Brain microvascular endothelial cell (primary cell): ENCODE measurements at regions not wholly inside any gene's neighbourhood (a gene's known extent, or its start where the extent isn't known, plus 50 kb on each side); places are given as distances from the start of the nearest gene placed in this dataset.
"Not testable (repeated sequence)": the region's sequence is repeated elsewhere in the genome, so short reads cannot be mapped to it uniquely, and the experiment has no call there.

Experiments used
- DNase-seq: peaks from one replicate; pipeline ENCODE4 v3.0.0-alpha.2; 2020
- H3K27ac ChIP-seq: fragments of 250-450 bp; sonication (Bioruptor Pico); 2 replicates; pipeline ENCODE4 v1.5.1; 2020; ENCODE audit warnings: mild to moderate bottlenecking, moderate library complexity
- H3K27me3 ChIP-seq: fragments of 250-450 bp; sonication (Bioruptor Pico); replicated peaks from 2 replicates; pipeline ENCODE4 v1.5.1; 2020; ENCODE audit warnings: mild to moderate bottlenecking
- H3K36me3 ChIP-seq: fragments of 250-450 bp; sonication (Bioruptor Pico); replicated peaks from 2 replicates; pipeline ENCODE4 v1.5.1; 2020; ENCODE audit warnings: mild to moderate bottlenecking
- H3K4me3 ChIP-seq: 2 replicates; pipeline ENCODE4 v1.5.1; 2011; ENCODE audit warnings: low read depth, mild to moderate bottlenecking, control low read depth, low read length, moderate library complexity
- CTCF ChIP-seq: IDR thresholded peaks from 2 replicates; pipeline ENCODE4 v1.5.1; 2011; ENCODE audit warnings: low read depth, mild to moderate bottlenecking, moderate library complexity, low read length, control low read depth, inconsistent platforms; ENCODE audit errors: missing control alignments
- in situ Hi-C: cut with HindIII; loops from 2 replicates; pipeline ENCODE4 v1.10.0; 2017; ENCODE audit warnings: low sequenced_read_pairs, low pct_ligation_motif_present

GRCh38 chr5:125976421-125977000 is 446.7 kb upstream of the GRAMD2B start:
- TF ChIP-seq CTCF: no peak
- H3K27ac ChIP-seq: no peak overlapping the region
- H3K27me3 ChIP-seq: no peaks in the 10 kb centered on the region
- no peaks in the 10 kb centered on the region for H3K36me3 ChIP-seq
- H3K4me3 ChIP-seq: no peak overlapping the region
- DNase-seq: no peak
- in situ Hi-C loops: no loop called here

- no peaks in the 10 kb centered on the region for H3K36me3 ChIP-seq
- no peak for DNase-seq
- in situ Hi-C loops: no loop called here
Observed at GRCh38 chr5:125978015-125978414, 445.2 kb upstream of the GRAMD2B start.

GRCh38 chr5:125979636-125980035 is 443.6 kb upstream of the GRAMD2B start:
- Histone ChIP-seq H3K4me3 (no peak overlapping the region), H3K27ac (no peak overlapping the region), H3K27me3 (no peaks in the 10 kb centered on the region), H3K36me3 (no peaks in the 10 kb centered on the region)
- no peak for TF ChIP-seq CTCF
- no peak for DNase-seq
- in situ Hi-C loops: no loop called here

More at GRCh38 chr5:125978015-125978414, 445.2 kb upstream of the GRAMD2B start:
- Histone ChIP-seq H3K27ac (no peak overlapping the region), H3K4me3 (no peak overlapping the region), H3K27me3 (no peaks in the 10 kb centered on the region)
- no peak for TF ChIP-seq CTCF

GRCh38 chr5:125981016-125981415 is 442.2 kb upstream of the GRAMD2B start:
- no peak for TF ChIP-seq CTCF
- in situ Hi-C loops: no loop called here

GRCh38 chr5:125987677-125988255 is 435.4 kb upstream of the GRAMD2B start:
- no peak overlapping the region for H3K4me3 ChIP-seq
- peak; percentile 4 for TF ChIP-seq CTCF
- DNase-seq: no peak

More at GRCh38 chr5:125981016-125981415, 442.2 kb upstream of the GRAMD2B start:
- no peak overlapping the region for H3K27ac ChIP-seq
- no peak overlapping the region for H3K4me3 ChIP-seq
- no peaks in the 10 kb centered on the region for H3K27me3 ChIP-seq
- no peaks in the 10 kb centered on the region for H3K36me3 ChIP-seq
- DNase-seq: no peak

GRCh38 chr5:125992050-125992449 is 431.2 kb upstream of the GRAMD2B start:
- Histone ChIP-seq H3K27me3 (no peaks in the 10 kb centered on the region), H3K27ac (no peak overlapping the region), H3K4me3 (no peak overlapping the region), H3K36me3 (no peaks in the 10 kb centered on the region)
- TF ChIP-seq CTCF: no peak
- DNase-seq: no peak
- in situ Hi-C loops: no loop called here

More at GRCh38 chr5:125987677-125988255, 435.4 kb upstream of the GRAMD2B start:
- Histone ChIP-seq H3K27ac (no peak overlapping the region), H3K36me3 (no peaks in the 10 kb centered on the region), H3K27me3 (no peaks in the 10 kb centered on the region)
- in situ Hi-C loops: no loop called here

- H3K27ac ChIP-seq, H3K4me3 ChIP-seq, H3K27me3 ChIP-seq, DNase-seq, H3K36me3 ChIP-seq, in situ Hi-C loops: not testable (repeated sequence)
Observed at GRCh38 chr5:125999271-126000030, 423.8 kb upstream of the GRAMD2B start.
